ENCODE measurements at regions not wholly inside any gene's neighbourhood (a gene's known extent, or its start where the extent isn't known, plus 50 kb on each side); places are given as distances from the start of the nearest gene placed in this dataset.

DNA sequence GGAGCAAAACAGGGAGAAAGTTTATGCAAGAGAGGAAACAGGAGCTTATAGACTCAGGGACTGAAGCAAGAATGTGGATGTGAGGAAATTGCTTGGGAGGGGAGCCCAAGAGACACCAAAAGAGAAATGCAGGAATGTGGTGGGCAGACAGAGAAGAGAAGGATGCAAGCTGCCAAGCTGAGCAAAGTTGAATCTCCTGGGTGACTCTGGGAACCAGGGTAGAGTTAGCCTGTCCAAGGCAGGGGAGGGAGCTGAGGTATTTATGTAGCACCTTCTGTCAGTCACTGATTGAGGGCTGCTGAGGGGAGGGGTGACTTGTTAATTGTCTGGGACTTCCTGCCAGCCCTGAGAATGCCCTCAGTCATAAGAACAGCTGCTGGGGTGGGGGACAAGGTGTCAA is 464.3 kb downstream of the NBAS start:
- Histone ChIP-seq H3K4me3 (ENCODE audit: low read depth in 1 of 3, low read length in 3 of 3) (no peak overlapping the region), H3K9ac (ENCODE audit: low read depth in 1 of 2, low read length in 2 of 2) (no peak overlapping the region), H3K9me3 (ENCODE audit: control insufficient read depth in 4 of 4, low read length in 3 of 4) (no peaks in the 10 kb centered on the region), H3K4me1 (ENCODE audit: control insufficient read depth in 4 of 4, insufficient read depth in 4 of 4, low read length in 3 of 4) (no peaks in the 10 kb centered on the region), H3K27ac (ENCODE audit: low read depth in 1 of 2, low read length in 2 of 2) (no peak overlapping the region), H3K36me3 (ENCODE audit: control insufficient read depth in 4 of 4, insufficient read depth in 3 of 4, low read depth in 1 of 4, low read length in 3 of 4) (no peaks in the 10 kb centered on the region), H3K27me3 (ENCODE audit: control insufficient read depth in 4 of 4, insufficient read depth in 4 of 4, low read length in 3 of 4) (no peaks in the 10 kb centered on the region)
- DNase-seq (ENCODE audit: low spot score): no peak
- TF ChIP-seq, protein P1, sequence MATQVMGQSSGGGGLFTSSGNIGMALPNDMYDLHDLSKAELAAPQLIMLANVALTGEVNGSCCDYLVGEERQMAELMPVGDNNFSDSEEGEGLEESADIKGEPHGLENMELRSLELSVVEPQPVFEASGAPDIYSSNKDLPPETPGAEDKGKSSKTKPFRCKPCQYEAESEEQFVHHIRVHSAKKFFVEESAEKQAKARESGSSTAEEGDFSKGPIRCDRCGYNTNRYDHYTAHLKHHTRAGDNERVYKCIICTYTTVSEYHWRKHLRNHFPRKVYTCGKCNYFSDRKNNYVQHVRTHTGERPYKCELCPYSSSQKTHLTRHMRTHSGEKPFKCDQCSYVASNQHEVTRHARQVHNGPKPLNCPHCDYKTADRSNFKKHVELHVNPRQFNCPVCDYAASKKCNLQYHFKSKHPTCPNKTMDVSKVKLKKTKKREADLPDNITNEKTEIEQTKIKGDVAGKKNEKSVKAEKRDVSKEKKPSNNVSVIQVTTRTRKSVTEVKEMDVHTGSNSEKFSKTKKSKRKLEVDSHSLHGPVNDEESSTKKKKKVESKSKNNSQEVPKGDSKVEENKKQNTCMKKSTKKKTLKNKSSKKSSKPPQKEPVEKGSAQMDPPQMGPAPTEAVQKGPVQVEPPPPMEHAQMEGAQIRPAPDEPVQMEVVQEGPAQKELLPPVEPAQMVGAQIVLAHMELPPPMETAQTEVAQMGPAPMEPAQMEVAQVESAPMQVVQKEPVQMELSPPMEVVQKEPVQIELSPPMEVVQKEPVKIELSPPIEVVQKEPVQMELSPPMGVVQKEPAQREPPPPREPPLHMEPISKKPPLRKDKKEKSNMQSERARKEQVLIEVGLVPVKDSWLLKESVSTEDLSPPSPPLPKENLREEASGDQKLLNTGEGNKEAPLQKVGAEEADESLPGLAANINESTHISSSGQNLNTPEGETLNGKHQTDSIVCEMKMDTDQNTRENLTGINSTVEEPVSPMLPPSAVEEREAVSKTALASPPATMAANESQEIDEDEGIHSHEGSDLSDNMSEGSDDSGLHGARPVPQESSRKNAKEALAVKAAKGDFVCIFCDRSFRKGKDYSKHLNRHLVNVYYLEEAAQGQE (IDR thresholded peaks at IDR 0.05): no peak
- no peak for TF ChIP-seq GABPA (IDR thresholded peaks at IDR 0.05 in 1 of 2, conservative IDR thresholded peaks at IDR 0.05 in 1 of 2)
- TF ChIP-seq HNF4A (conservative IDR thresholded peaks at IDR 0.05): no peak
- TF ChIP-seq, protein P2, sequence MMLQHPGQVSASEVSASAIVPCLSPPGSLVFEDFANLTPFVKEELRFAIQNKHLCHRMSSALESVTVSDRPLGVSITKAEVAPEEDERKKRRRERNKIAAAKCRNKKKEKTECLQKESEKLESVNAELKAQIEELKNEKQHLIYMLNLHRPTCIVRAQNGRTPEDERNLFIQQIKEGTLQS (IDR thresholded peaks at IDR 0.05): no peak
- no peak for TF ChIP-seq SP1 (IDR thresholded peaks at IDR 0.05)
- TF ChIP-seq, protein P3, sequence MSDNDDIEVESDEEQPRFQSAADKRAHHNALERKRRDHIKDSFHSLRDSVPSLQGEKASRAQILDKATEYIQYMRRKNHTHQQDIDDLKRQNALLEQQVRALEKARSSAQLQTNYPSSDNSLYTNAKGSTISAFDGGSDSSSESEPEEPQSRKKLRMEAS (IDR thresholded peaks at IDR 0.05): no peak
- TF ChIP-seq YY1 (IDR thresholded peaks at IDR 0.05): no peak
- TF ChIP-seq FOXA1 (IDR thresholded peaks at IDR 0.05): no peak
- TF ChIP-seq FOXA2 (IDR thresholded peaks at IDR 0.05): no peak
- no peak for TF ChIP-seq NR2F2 (IDR thresholded peaks at IDR 0.05)
- TF ChIP-seq, protein P4, sequence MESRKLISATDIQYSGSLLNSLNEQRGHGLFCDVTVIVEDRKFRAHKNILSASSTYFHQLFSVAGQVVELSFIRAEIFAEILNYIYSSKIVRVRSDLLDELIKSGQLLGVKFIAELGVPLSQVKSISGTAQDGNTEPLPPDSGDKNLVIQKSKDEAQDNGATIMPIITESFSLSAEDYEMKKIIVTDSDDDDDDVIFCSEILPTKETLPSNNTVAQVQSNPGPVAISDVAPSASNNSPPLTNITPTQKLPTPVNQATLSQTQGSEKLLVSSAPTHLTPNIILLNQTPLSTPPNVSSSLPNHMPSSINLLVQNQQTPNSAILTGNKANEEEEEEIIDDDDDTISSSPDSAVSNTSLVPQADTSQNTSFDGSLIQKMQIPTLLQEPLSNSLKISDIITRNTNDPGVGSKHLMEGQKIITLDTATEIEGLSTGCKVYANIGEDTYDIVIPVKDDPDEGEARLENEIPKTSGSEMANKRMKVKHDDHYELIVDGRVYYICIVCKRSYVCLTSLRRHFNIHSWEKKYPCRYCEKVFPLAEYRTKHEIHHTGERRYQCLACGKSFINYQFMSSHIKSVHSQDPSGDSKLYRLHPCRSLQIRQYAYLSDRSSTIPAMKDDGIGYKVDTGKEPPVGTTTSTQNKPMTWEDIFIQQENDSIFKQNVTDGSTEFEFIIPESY (IDR thresholded peaks at IDR 0.05): no peak
- TF ChIP-seq, protein P5, sequence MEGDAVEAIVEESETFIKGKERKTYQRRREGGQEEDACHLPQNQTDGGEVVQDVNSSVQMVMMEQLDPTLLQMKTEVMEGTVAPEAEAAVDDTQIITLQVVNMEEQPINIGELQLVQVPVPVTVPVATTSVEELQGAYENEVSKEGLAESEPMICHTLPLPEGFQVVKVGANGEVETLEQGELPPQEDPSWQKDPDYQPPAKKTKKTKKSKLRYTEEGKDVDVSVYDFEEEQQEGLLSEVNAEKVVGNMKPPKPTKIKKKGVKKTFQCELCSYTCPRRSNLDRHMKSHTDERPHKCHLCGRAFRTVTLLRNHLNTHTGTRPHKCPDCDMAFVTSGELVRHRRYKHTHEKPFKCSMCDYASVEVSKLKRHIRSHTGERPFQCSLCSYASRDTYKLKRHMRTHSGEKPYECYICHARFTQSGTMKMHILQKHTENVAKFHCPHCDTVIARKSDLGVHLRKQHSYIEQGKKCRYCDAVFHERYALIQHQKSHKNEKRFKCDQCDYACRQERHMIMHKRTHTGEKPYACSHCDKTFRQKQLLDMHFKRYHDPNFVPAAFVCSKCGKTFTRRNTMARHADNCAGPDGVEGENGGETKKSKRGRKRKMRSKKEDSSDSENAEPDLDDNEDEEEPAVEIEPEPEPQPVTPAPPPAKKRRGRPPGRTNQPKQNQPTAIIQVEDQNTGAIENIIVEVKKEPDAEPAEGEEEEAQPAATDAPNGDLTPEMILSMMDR (IDR thresholded peaks at IDR 0.05; ENCODE audit: low read depth, low read length, missing input control): no peak
- no peak for TF ChIP-seq JUND (IDR thresholded peaks at IDR 0.05)
- no peak for TF ChIP-seq RXRA (IDR thresholded peaks at IDR 0.05)
- no peak for TF ChIP-seq EGR1 (IDR thresholded peaks at IDR 0.05; ENCODE audit: low read depth in 2 of 2)
- no peak for TF ChIP-seq HNF4G (IDR thresholded peaks at IDR 0.05)
- no peak for TF ChIP-seq RAD21 (IDR thresholded peaks at IDR 0.05)
- TF ChIP-seq TAF1 (conservative IDR thresholded peaks at IDR 0.05): no peak

Data from liver (tissue), 7 donors.